OCI-LY3 (cell line): ENCODE measurements at regions not wholly inside any gene's neighbourhood (a gene's known extent, or its start where the extent isn't known, plus 50 kb on each side); places are given as distances from the start of the nearest gene placed in this dataset.

Experiments
- H2AFZ ChIP-seq: fragments of 200-600, 300-600 bp; shearing (Covaris generic); 2 replicates; pipeline ENCODE4 v1.6.0; 2014; ENCODE audit warnings: antibody characterized with exemption, low read depth, low read length
- H3K27ac ChIP-seq: fragments of 200-600, 300-600 bp; sonication (generic); 2 replicates; pipeline ENCODE4 v1.5.1; 2014; ENCODE audit warnings: mild to moderate bottlenecking, low read length, moderate library complexity, mixed read lengths
- H3K27me3 ChIP-seq: fragments of 200-600, 300-600 bp; sonication (generic); 2 replicates; pipeline ENCODE4 v1.6.1; 2014; ENCODE audit warnings: low read depth, low read length, mixed read lengths
- H3K36me3 ChIP-seq: fragments of 200-600, 300-600 bp; sonication (generic); replicated peaks from 2 replicates; pipeline ENCODE3; 2014; ENCODE audit warnings: low read depth, low read length, mixed read lengths
- H3K4me1 ChIP-seq: fragments of 300-600, 200-600 bp; sonication (generic); 2 replicates; pipeline ENCODE4 v1.6.1; 2014; ENCODE audit warnings: low read length, mixed read lengths
- H3K4me2 ChIP-seq: fragments of 200-600, 300-600 bp; sonication (generic); 2 replicates; pipeline ENCODE4 v1.6.1; 2014; ENCODE audit warnings: low read length, mixed read lengths
- H3K4me3 ChIP-seq: fragments of 300-600, 200-600 bp; sonication (generic); 2 replicates; pipeline ENCODE4 v1.5.1; 2014; ENCODE audit warnings: antibody characterized with exemption, mild to moderate bottlenecking, low read length, moderate library complexity
- H3K79me2 ChIP-seq: fragments of 300-600, 200-600 bp; shearing (Covaris generic); 2 replicates; pipeline ENCODE4 v1.6.1; 2014; ENCODE audit warnings: mild to moderate bottlenecking, low read length, mixed read lengths
- H3K9ac ChIP-seq: fragments of 300-600, 200-600 bp; shearing (Covaris generic); 2 replicates; pipeline ENCODE4 v1.6.0; 2014; ENCODE audit warnings: mild to moderate bottlenecking, low read length, moderate library complexity
- H3K9me3 ChIP-seq: fragments of 200-600, 300-600 bp; shearing (Covaris generic); 2 replicates; pipeline ENCODE4 v1.6.1; 2014; ENCODE audit warnings: low read length, mixed read lengths; ENCODE audit not compliant: insufficient read depth
- H4K20me1 ChIP-seq: fragments of 200-600, 300-600 bp; sonication (generic); 2 replicates; pipeline ENCODE4 v1.6.1; 2016; ENCODE audit warnings: low read length, mixed read lengths; ENCODE audit not compliant: insufficient read depth
- EZH2phosphoT487 ChIP-seq: fragments of 200-600 bp; shearing (Covaris generic); IDR thresholded peaks from 2 replicates; pipeline ENCODE4 v1.6.1; 2018; ENCODE audit warnings: antibody characterized with exemption, mixed run types, low read depth
- TF ChIP-seq, protein P1 (sequence below): fragments of 200-600, 300-600 bp; sonication (generic); IDR thresholded peaks from 2 replicates; pipeline ENCODE4 v1.5.1; 2014; ENCODE audit warnings: antibody characterized with exemption, low read length, low read depth

DNA sequence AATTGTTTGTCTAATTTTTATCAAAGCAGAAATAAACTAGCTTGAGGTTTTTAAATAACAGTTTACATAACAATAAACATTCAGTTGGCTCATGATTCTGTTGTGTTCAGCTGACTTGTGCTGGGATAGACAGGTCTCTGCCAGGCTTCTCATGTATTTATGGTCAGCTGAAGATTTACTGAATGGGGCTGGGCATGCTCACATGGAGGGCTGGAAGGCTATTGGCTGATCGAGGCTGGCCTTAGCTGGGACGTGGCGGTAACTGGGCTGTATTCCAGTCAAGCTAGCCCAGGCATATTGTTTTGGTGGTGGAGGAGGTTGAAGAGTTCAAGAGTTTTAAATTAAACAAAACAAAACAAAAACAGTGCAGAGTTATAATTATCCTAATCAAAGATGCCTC, 251.0 kb upstream of the MTPN start:
- Histone ChIP-seq H4K20me1 (no peaks in the 10 kb centered on the region), H3K36me3 (no peaks in the 10 kb centered on the region), H3K27ac (no peak overlapping the region), H3K27me3 (no peaks in the 10 kb centered on the region), H3K4me1 (no peaks in the 10 kb centered on the region), H3K9me3 (0 out of 2 replicates have a peak, but pooled peaks cover 2% of the 10 kb centered on the region), H2AFZ (no peak overlapping the region), H3K4me2 (no peak overlapping the region), H3K79me2 (no peaks in the 10 kb centered on the region), H3K4me3 (no peak overlapping the region), H3K9ac (no peak overlapping the region)
- no peak for TF ChIP-seq EZH2phosphoT487
- TF ChIP-seq, protein P1, sequence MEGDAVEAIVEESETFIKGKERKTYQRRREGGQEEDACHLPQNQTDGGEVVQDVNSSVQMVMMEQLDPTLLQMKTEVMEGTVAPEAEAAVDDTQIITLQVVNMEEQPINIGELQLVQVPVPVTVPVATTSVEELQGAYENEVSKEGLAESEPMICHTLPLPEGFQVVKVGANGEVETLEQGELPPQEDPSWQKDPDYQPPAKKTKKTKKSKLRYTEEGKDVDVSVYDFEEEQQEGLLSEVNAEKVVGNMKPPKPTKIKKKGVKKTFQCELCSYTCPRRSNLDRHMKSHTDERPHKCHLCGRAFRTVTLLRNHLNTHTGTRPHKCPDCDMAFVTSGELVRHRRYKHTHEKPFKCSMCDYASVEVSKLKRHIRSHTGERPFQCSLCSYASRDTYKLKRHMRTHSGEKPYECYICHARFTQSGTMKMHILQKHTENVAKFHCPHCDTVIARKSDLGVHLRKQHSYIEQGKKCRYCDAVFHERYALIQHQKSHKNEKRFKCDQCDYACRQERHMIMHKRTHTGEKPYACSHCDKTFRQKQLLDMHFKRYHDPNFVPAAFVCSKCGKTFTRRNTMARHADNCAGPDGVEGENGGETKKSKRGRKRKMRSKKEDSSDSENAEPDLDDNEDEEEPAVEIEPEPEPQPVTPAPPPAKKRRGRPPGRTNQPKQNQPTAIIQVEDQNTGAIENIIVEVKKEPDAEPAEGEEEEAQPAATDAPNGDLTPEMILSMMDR: no peak

DNA sequence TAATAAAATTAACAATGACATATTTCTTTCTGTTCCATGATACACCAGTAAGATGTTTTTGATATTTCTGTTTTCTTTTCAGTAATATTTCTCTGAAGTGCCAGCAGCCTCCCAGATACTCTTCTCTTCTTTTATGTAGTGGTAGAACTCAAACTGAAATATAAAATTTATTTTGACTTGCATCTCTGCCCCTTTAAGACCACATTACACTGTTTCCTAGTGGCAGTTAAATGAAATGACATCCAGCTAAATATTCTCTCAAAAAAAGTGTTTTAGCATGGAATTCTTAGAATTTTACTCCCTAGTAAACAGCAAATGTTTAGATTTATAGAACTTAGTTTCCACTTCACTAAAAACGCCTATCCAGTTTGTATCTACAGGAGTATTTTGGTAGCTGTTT, 237.2 kb upstream of the MTPN start:
- TF ChIP-seq, protein P1: no peak
- no peak for TF ChIP-seq EZH2phosphoT487
- H3K4me2 ChIP-seq: no peak overlapping the region
- no peaks in the 10 kb centered on the region for H4K20me1 ChIP-seq
- no peaks in the 10 kb centered on the region for H3K27me3 ChIP-seq
- H3K4me3 ChIP-seq: no peak overlapping the region
- H3K27ac ChIP-seq: no peak overlapping the region
- H3K9ac ChIP-seq: no peak overlapping the region
- no peaks in the 10 kb centered on the region for H3K4me1 ChIP-seq
- no peaks in the 10 kb centered on the region for H3K9me3 ChIP-seq
- H3K79me2 ChIP-seq: no peaks in the 10 kb centered on the region
- no peaks in the 10 kb centered on the region for H3K36me3 ChIP-seq
- H2AFZ ChIP-seq: no peak overlapping the region

DNA sequence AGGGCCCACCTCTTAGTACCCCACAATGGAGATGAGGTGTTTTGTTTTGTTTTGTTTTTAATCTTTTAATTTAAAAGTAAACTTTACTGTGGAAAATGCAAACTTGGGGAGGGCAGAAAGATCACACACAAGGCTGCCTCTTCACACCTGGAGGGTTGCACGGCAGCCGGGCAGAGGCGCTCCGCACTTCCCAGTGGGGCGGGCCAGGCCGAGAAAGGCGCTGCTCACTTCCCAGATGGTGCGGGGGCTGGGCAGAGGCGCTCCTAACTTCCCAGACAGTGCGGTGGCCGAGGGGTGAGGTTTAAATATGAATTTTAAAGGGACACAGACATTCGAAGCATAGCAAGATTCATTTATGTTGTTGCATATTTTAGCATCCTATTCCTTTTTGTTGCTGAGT, 235.9 kb upstream of the MTPN start:
- Histone ChIP-seq H3K36me3 (no peaks in the 10 kb centered on the region), H3K27ac (no peak overlapping the region), H3K4me2 (no peak overlapping the region), H3K9ac (no peak overlapping the region), H3K4me3 (no peak overlapping the region), H3K27me3 (no peaks in the 10 kb centered on the region), H3K79me2 (no peaks in the 10 kb centered on the region), H4K20me1 (no peaks in the 10 kb centered on the region), H2AFZ (no peak overlapping the region), H3K4me1 (no peaks in the 10 kb centered on the region), H3K9me3 (no peaks in the 10 kb centered on the region)
- TF ChIP-seq, protein P1: no peak
- TF ChIP-seq EZH2phosphoT487: no peak

DNA sequence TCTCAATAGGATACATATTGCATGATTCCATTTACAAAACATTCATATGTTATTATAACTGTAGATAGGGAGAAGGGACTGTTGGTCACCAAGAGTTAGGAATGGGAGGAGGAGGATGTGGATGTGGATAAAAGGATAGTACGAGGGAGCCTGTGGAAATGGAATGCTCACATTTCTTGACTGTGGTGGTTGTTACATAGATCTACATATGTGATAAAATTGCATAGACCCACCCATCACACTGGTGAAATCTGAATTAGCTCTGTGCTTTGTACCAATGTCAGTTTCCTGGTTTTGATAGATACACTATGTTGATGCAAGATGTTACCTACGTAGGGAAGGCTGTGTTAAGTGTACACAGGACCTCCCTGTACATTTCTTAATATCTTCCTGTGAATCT, 233.5 kb upstream of the MTPN start:
- Histone ChIP-seq H2AFZ (no peak overlapping the region), H3K4me3 (no peak overlapping the region), H4K20me1 (no peaks in the 10 kb centered on the region), H3K27me3 (no peaks in the 10 kb centered on the region), H3K4me2 (no peak overlapping the region), H3K36me3 (no peaks in the 10 kb centered on the region), H3K9me3 (no peaks in the 10 kb centered on the region), H3K79me2 (no peaks in the 10 kb centered on the region), H3K4me1 (no peaks in the 10 kb centered on the region), H3K9ac (no peak overlapping the region), H3K27ac (no peak overlapping the region)
- TF ChIP-seq, protein P1: no peak
- no peak for TF ChIP-seq EZH2phosphoT487
